ENCODE measurements at regions not wholly inside any gene's neighbourhood (a gene's known extent, or its start where the extent isn't known, plus 50 kb on each side); places are given as distances from the start of the nearest gene placed in this dataset.

DNA sequence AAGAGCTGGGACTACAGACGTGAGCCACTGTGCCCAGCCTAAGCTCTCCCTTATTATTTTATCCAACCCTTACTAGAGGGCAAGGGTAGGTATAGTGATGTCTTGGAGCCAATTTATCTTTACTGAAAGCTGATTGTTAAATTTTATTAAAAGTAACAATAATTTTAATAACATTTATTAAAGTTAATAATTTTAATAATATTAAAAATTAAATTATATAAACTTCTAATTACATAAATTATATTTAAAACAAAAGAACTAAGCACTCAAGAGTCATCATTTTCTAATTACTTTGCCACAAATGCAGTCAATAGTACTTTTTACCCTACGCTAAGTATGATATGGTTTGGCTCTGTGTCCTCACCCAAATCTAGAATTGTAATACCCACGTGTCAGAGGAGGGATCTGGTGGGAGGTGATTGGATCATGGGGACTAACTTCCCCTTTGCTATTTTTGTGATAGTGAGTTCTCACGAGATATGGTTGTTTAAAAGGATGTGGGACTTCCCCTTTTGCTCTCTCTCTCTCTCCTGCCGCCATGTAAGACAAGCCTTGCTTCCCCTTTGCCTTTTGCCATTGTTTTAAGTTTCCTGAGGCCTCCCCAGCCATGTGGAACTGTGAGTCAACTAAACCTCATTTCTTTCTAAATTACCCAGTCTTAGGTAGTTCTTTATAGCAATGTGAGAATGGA, 58.4 kb upstream of the ETV1 start:
- TF ChIP-seq, protein P1, sequence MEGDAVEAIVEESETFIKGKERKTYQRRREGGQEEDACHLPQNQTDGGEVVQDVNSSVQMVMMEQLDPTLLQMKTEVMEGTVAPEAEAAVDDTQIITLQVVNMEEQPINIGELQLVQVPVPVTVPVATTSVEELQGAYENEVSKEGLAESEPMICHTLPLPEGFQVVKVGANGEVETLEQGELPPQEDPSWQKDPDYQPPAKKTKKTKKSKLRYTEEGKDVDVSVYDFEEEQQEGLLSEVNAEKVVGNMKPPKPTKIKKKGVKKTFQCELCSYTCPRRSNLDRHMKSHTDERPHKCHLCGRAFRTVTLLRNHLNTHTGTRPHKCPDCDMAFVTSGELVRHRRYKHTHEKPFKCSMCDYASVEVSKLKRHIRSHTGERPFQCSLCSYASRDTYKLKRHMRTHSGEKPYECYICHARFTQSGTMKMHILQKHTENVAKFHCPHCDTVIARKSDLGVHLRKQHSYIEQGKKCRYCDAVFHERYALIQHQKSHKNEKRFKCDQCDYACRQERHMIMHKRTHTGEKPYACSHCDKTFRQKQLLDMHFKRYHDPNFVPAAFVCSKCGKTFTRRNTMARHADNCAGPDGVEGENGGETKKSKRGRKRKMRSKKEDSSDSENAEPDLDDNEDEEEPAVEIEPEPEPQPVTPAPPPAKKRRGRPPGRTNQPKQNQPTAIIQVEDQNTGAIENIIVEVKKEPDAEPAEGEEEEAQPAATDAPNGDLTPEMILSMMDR (IDR thresholded peaks at IDR 0.05) = no peak
- Mint-ChIP-seq H3K27me3 (ENCODE audit: low read depth, poor library complexity) (no peaks in the 10 kb centered on the region), H3K4me1 (peaks cover 7% of the 10 kb centered on the region), H3K27ac (no peak overlapping the region), H3K4me3 (no peak overlapping the region), H3K9me3 (peaks cover 5% of the 10 kb centered on the region), H3K36me3 (ENCODE audit: low read depth) (no peaks in the 10 kb centered on the region)
- no peak for DNase-seq

DNA sequence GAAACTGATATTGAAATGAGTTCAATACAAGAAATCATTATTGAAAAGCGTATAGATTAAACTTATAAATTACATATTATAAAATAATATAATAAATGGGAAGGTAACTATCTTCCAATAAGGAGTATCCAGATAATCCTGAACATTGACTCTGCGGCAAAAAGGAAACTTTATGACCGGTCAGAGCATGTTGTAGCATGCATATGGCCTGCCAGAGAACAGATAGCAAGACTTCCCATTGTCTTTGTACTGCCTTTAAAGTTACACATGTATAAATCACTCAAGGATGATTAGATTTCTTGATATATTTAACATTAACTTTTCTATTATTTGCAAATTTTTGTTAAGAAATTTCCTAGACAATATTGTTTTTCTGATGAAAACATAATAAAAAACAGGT, 56.2 kb upstream of the ETV1 start:
- Mint-ChIP-seq H3K4me3 (no peak overlapping the region), H3K9me3 (peaks cover 5% of the 10 kb centered on the region), H3K27me3 (ENCODE audit: low read depth, poor library complexity) (no peaks in the 10 kb centered on the region), H3K27ac (no peak overlapping the region), H3K4me1 (peaks cover 1% of the 10 kb centered on the region), H3K36me3 (ENCODE audit: low read depth) (no peaks in the 10 kb centered on the region)
- no peak for DNase-seq
- TF ChIP-seq, protein P1 (IDR thresholded peaks at IDR 0.05) = no peak

DNA sequence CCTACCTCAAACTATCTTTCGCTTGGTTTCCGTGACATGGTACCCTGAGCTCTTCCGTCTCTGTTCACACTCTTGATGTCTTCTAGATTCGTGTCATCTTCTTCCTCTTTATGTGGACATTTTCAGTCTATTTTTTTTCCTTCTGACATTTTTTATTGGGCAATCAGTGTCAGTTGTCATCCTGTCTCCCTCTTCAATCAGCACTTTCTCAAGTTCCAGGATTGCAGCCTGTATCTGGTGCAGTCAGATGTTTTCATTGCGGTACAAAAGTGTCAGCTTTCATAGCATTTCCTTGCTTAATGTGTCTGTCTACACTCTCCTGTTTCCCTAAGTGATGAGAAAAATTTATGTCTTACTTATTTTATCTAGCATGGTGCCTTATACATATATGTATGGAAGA, 51.1 kb upstream of the ETV1 start:
- H3K27ac Mint-ChIP-seq = no peak overlapping the region
- H3K27me3 Mint-ChIP-seq (ENCODE audit: low read depth, poor library complexity) = no peaks in the 10 kb centered on the region
- no peak overlapping the region for H3K4me3 Mint-ChIP-seq
- H3K9me3 Mint-ChIP-seq = peaks cover 5% of the 10 kb centered on the region
- H3K4me1 Mint-ChIP-seq = peaks cover 5% of the 10 kb centered on the region
- TF ChIP-seq, protein P1 (IDR thresholded peaks at IDR 0.05) = no peak
- DNase-seq = no peak
- H3K36me3 Mint-ChIP-seq (ENCODE audit: low read depth) = no peaks in the 10 kb centered on the region
